Spleen (tissue), 11 donors: ENCODE measurements at regions not wholly inside any gene's neighbourhood (a gene's known extent, or its start where the extent isn't known, plus 50 kb on each side); places are given as distances from the start of the nearest gene placed in this dataset.
"Not testable (repeated sequence)": the region's sequence is repeated elsewhere in the genome, so short reads cannot be mapped to it uniquely, and the experiment has no call there.

Source experiments
- DNase-seq: peaks from one replicate; pipeline ENCODE4 v3.0.0-alpha.2; 2020
- H3K27ac ChIP-seq, 8 donors: fragments of 200-600 bp; sonication (generic) in 7 of 8; 1 replicate in 4 of 8; 2 replicates in 4 of 8; pipeline versions ENCODE4 v1.5.0 to v1.8.0; 2016 to 2021; ENCODE audit warnings: inconsistent platforms in 4 of 8, mild to moderate bottlenecking in 4 of 8, moderate library complexity in 1 of 8
- H3K27me3 ChIP-seq, 7 donors: fragments of 200-600 bp; sonication (generic) in 6 of 7; replicated peaks in 1 of 7; 1 replicate in 4 of 7; 2 replicates in 3 of 7; pipeline versions ENCODE4 v1.5.0 to v1.8.0; 2016 to 2021; ENCODE audit warnings: inconsistent platforms in 3 of 7, mild to moderate bottlenecking in 1 of 7
- H3K36me3 ChIP-seq, 6 donors: fragments of 200-600 bp; sonication (generic) in 5 of 6; 1 replicate in 4 of 6; 2 replicates in 2 of 6; pipeline versions ENCODE4 v1.5.0 to v1.8.0; 2016 to 2021; ENCODE audit warnings: inconsistent platforms in 2 of 6
- H3K4me1 ChIP-seq, 6 donors: fragments of 200-600 bp; sonication (generic) in 5 of 6; 1 replicate in 3 of 6; 2 replicates in 3 of 6; pipeline versions ENCODE4 v1.5.0 to v1.8.0; 2016 to 2021; ENCODE audit warnings: inconsistent platforms in 3 of 6
- H3K4me3 ChIP-seq, 8 donors: fragments of 200-600 bp; sonication (generic) in 7 of 8; 1 replicate in 4 of 8; 2 replicates in 4 of 8; pipeline versions ENCODE4 v1.5.0 to v1.8.0; 2016 to 2021; ENCODE audit warnings: inconsistent platforms in 4 of 8, mild to moderate bottlenecking in 4 of 8, moderate library complexity in 2 of 8
- H3K9me3 ChIP-seq, 8 donors: fragments of 200-600 bp; sonication (generic) in 7 of 8; 1 replicate in 4 of 8; 2 replicates in 4 of 8; pipeline versions ENCODE4 v1.5.0 to v1.8.0; 2016 to 2021; ENCODE audit warnings: inconsistent platforms in 4 of 8
- POLR2A ChIP-seq, 3 donors: fragments of 450-650 bp; IDR thresholded peaks; one replicate each; pipeline ENCODE4 v1.5.1; 2017; ENCODE audit warnings: antibody characterized with exemption in 3 of 3, mild to moderate bottlenecking in 1 of 3
- POLR2AphosphoS5 ChIP-seq, 3 donors: sonication (generic); formaldehyde crosslinking; IDR thresholded peaks; one replicate each; pipeline ENCODE4 v1.5.1; 2017; ENCODE audit warnings: antibody characterized with exemption in 3 of 3
- WGBS, 5 donors: extraction: QIAGEN DNeasy Blood & Tissue Kit in 3 of 5; methylation state at CpG; one replicate each; pipeline versions ENCODE4 v1.1.5 to v1.1.7; 2013 to 2018; 5-methylcytosine and 5-hydroxymethylcytosine counted together
- intact Hi-C: fragments of 100-400 bp; cut with DNase I; formaldehyde crosslinking; loops from one replicate; pipeline ENCODE4 v1.15.0; 2023; ENCODE audit warnings: low total_unique reads
- TF ChIP-seq, protein P1 (sequence below), 11 experiments: fragments of 200-600 bp in 7 of 11; fragments of 450-650 bp in 4 of 11; sonication (generic) in 4 of 11; IDR thresholded peaks in 8 of 11; conservative IDR thresholded peaks in 3 of 11; 1 replicate in 7 of 11; 2 replicates in 4 of 11; pipeline versions ENCODE4 v1.4.0 to v1.8.0; 2016 to 2021; ENCODE audit warnings: antibody characterized with exemption in 11 of 11, inconsistent platforms in 4 of 11, mild to moderate bottlenecking in 1 of 11
- donor health status: healthy with polysubstance abuse.
- donor health status: DM: no; HTN: no; CAD: no; lungs with moderate emphysema.
- donor health status: DM: no; HTN: no; CAD: no.
- donor health status: Bipolar disorder and iron deficiency.
- donor health status: healthy.
- donor health status: DM: no; HTN: no; CAD: no.
- donor health status: DM: yes; HTN: yes; CAD: no.

DNA sequence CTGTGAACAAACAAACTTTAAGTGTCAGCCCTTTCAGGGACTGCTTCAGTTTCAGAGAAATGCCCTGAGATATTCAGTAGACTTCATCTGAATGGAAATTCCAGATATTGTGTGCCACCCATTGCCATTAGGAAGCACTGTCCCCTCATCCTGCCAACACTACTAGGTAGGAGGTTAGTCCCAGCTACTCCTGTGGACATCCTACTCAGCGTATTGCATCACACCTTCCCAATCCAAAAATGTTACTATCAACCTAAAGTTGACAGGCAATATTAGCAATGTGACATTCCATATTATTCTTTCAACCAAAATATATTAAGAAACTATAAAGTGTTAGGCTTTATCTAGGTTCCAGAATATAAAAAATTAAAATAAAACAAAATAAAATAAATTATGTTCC is 552.0 kb upstream of the ST8SIA4 start:
- H3K9me3 ChIP-seq = peaks cover 0 to 5% (median 0%) of the 10 kb centered on the region in 8 donors
- no peak overlapping the region for H3K27ac ChIP-seq
- no peak for TF ChIP-seq POLR2AphosphoS5 (IDR thresholded peaks at IDR 0.05)
- TF ChIP-seq POLR2A (IDR thresholded peaks at IDR 0.05) = no peak
- TF ChIP-seq, protein P1, sequence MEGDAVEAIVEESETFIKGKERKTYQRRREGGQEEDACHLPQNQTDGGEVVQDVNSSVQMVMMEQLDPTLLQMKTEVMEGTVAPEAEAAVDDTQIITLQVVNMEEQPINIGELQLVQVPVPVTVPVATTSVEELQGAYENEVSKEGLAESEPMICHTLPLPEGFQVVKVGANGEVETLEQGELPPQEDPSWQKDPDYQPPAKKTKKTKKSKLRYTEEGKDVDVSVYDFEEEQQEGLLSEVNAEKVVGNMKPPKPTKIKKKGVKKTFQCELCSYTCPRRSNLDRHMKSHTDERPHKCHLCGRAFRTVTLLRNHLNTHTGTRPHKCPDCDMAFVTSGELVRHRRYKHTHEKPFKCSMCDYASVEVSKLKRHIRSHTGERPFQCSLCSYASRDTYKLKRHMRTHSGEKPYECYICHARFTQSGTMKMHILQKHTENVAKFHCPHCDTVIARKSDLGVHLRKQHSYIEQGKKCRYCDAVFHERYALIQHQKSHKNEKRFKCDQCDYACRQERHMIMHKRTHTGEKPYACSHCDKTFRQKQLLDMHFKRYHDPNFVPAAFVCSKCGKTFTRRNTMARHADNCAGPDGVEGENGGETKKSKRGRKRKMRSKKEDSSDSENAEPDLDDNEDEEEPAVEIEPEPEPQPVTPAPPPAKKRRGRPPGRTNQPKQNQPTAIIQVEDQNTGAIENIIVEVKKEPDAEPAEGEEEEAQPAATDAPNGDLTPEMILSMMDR (IDR thresholded peaks at IDR 0.05 in 8 of 11, conservative IDR thresholded peaks at IDR 0.05 in 3 of 11) = no peak
- 88 to 97% (median 89%) methylated on average over 1 of the region's 1 CpG for WGBS, 5 donors
- no peak for DNase-seq
- H3K4me3 ChIP-seq = no peak overlapping the region
- no peaks in the 10 kb centered on the region for H3K27me3 ChIP-seq
- no peaks in the 10 kb centered on the region for H3K36me3 ChIP-seq
- no peaks in the 10 kb centered on the region for H3K4me1 ChIP-seq
- intact Hi-C loops = no loop called here

DNA sequence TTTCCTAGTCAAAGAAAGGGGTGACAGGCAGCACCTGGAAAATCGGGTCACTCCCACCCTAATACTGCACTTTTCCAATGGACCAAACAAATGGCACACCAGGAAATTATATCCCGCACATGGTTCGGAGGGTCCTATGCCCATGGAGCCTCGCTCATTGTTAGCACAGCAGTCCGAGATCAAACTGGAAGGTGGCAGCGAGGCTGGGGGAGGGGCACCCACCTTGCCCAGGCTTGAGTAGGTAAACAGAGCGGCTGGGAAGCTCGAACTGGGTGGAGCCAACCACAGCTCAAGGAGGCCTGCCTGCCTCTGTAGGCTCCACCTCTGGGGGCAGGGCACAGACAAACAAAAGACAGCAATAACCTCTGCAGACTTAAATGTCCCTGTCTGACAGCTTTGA is 539.2 kb upstream of the ST8SIA4 start:
- DNase-seq, H3K27ac ChIP-seq, intact Hi-C loops, H3K27me3 ChIP-seq, H3K36me3 ChIP-seq, H3K4me1 ChIP-seq, H3K4me3 ChIP-seq: not testable (repeated sequence)
- peaks cover 0 to 21% (median 3%) of the 10 kb centered on the region in 8 donors for H3K9me3 ChIP-seq
- 88 to 98% (median 91%) methylated on average over 8 of the region's 8 CpGs for WGBS, 5 donors

DNA sequence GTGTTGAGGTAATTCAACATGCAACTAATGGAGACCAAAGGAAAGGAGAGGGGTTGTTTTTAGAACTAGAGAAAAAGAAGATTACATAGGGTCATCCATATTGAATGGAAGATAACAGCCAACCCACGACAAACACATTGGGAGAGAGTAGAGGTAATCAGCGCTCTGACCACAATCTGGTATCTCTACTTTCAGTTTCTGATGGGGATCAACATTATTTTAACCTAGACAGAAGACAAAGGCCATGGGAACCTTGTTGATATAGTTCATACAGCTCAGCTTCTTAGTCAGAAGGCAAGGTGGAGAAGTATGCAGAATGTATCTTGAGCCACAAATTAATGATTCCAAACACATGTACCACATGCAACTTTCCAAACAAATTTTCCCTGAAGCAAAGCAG is 537.1 kb upstream of the ST8SIA4 start:
- no peaks in the 10 kb centered on the region for H3K4me1 ChIP-seq
- no peaks in the 10 kb centered on the region for H3K27me3 ChIP-seq
- peaks cover 0 to 21% (median 3%) of the 10 kb centered on the region in 8 donors for H3K9me3 ChIP-seq
- H3K36me3 ChIP-seq = no peaks in the 10 kb centered on the region
- H3K4me3 ChIP-seq = no peak overlapping the region
- no peak for TF ChIP-seq POLR2A (IDR thresholded peaks at IDR 0.05)
- TF ChIP-seq, protein P1 (IDR thresholded peaks at IDR 0.05 in 8 of 11, conservative IDR thresholded peaks at IDR 0.05 in 3 of 11) = no peak
- TF ChIP-seq POLR2AphosphoS5 (IDR thresholded peaks at IDR 0.05) = no peak
- no peak overlapping the region for H3K27ac ChIP-seq
- no peak for DNase-seq
- intact Hi-C loops = no loop called here
- 74 to 89% (median 84%) methylated on average over 2 of the region's 2 CpGs for WGBS, 5 donors

DNA sequence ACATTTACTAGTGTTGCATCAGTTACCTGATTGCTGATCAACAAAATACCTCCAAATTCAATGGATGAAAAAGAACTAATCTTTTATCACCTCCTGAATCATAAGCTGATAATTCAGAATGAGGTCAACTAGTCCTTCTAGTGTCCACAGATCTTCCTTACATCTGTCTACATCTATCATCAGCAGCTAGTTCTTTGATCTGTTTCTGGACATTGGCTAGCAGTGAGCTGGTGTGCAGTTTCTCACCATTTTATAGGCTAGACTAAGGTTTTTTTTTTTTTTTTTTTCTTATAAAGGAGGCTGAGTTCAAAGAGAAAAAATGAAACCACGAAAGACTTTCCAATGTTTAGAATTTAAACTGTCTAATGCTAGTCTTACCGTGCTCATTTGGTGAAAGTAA is 534.3 kb upstream of the ST8SIA4 start:
- Histone ChIP-seq H3K27ac (no peak overlapping the region), H3K36me3 (no peaks in the 10 kb centered on the region), H3K9me3 (peaks cover 0 to 5% (median 0%) of the 10 kb centered on the region in 8 donors), H3K4me3 (no peak overlapping the region), H3K4me1 (no peaks in the 10 kb centered on the region), H3K27me3 (no peaks in the 10 kb centered on the region)
- 61 to 74% (median 73%) methylated on average over 2 of the region's 2 CpGs for WGBS, 5 donors
- DNase-seq = no peak
- intact Hi-C loops = no loop called here
- no peak for TF ChIP-seq POLR2A (IDR thresholded peaks at IDR 0.05)
- no peak for TF ChIP-seq POLR2AphosphoS5 (IDR thresholded peaks at IDR 0.05)
- TF ChIP-seq, protein P1 (IDR thresholded peaks at IDR 0.05 in 8 of 11, conservative IDR thresholded peaks at IDR 0.05 in 3 of 11) = no peak

DNA sequence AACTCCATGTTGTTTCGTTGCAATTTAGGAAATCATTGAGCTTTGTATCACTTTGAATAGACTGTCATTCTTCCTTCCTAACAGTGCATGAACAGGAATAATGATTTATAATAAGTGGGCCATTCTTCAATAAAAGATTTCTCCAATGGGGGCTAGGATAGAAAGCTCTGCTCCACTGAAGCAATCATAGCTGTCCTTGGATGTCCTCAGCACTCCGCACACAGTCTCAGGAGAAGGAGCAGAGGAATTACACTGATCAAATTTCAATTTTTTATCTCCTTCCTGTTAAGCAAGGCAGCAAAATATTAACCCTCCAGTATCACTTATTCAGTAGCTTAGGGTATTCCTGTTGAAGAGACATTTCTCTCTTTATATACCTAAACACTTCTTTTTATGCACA is 532.7 kb upstream of the ST8SIA4 start:
- no peak overlapping the region for H3K27ac ChIP-seq
- WGBS, 5 donors = 48 to 69% (median 59%) methylated on average over 2 of the region's 2 CpGs
- TF ChIP-seq POLR2AphosphoS5 (IDR thresholded peaks at IDR 0.05) (no peak), POLR2A (IDR thresholded peaks at IDR 0.05) (no peak)
- TF ChIP-seq, protein P1 (IDR thresholded peaks at IDR 0.05 in 8 of 11, conservative IDR thresholded peaks at IDR 0.05 in 3 of 11) = no peak
- H3K4me3 ChIP-seq = no peak overlapping the region
- H3K36me3 ChIP-seq = no peaks in the 10 kb centered on the region
- peaks cover 0 to 1% (median 0%) of the 10 kb centered on the region in 8 donors for H3K9me3 ChIP-seq
- no peaks in the 10 kb centered on the region for H3K4me1 ChIP-seq
- intact Hi-C loops = no loop called here
- no peak for DNase-seq
- no peaks in the 10 kb centered on the region for H3K27me3 ChIP-seq
